GM18868 (cell line): ENCODE measurements at regions not wholly inside any gene's neighbourhood (a gene's known extent, or its start where the extent isn't known, plus 50 kb on each side); places are given as distances from the start of the nearest gene placed in this dataset.

Source experiments
- ATAC-seq: cut with Tn5 transposase; IDR thresholded peaks from one replicate; pipeline ENCODE4 v1.9.1; 2021; ENCODE audit warnings: mild to moderate bottlenecking, moderate library complexity; ENCODE audit not compliant: unreplicated experiment

- ATAC-seq: no peak
Measured at GRCh38 chr13:112124141-112124540, 57.2 kb downstream of the SOX1 start.

GRCh38 chr13:112127564-112128330, 60.8 kb downstream of the SOX1 start:
- ATAC-seq: no peak

GRCh38 chr13:112128331-112128610, 61.3 kb downstream of the SOX1 start:
- no peak for ATAC-seq

GRCh38 chr13:112130418-112130817, 63.5 kb downstream of the SOX1 start:
- ATAC-seq: no peak

GRCh38 chr13:112131081-112131712, 64.2 kb downstream of the SOX1 start:
- ATAC-seq: no peak

GRCh38 chr13:112131713-112132113, 64.8 kb downstream of the SOX1 start:
- ATAC-seq: no peak

GRCh38 chr13:112132142-112132541, 65.2 kb downstream of the SOX1 start:
- ATAC-seq: no peak

GRCh38 chr13:112132619-112133018, 65.7 kb downstream of the SOX1 start:
- ATAC-seq: no peak

GRCh38 chr13:112133499-112134390, 66.8 kb downstream of the SOX1 start:
- no peak for ATAC-seq

- ATAC-seq: no peak
Measured at GRCh38 chr13:112134391-112135075, 67.6 kb downstream of the SOX1 start.

GRCh38 chr13:112136095-112136494, 69.1 kb downstream of the SOX1 start:
- no peak for ATAC-seq

GRCh38 chr13:112137144-112137543, 70.2 kb downstream of the SOX1 start:
- ATAC-seq: no peak

- ATAC-seq: no peak
Measured at GRCh38 chr13:112140366-112140765, 73.4 kb downstream of the SOX1 start.

GRCh38 chr13:112141643-112142400, 74.9 kb downstream of the SOX1 start:
- ATAC-seq: no peak

- no peak for ATAC-seq
Measured at GRCh38 chr13:112142401-112142930, 75.5 kb downstream of the SOX1 start.

- no peak for ATAC-seq
Measured at GRCh38 chr13:112143046-112143752, 76.2 kb downstream of the SOX1 start.

GRCh38 chr13:112143753-112144615, 77.0 kb downstream of the SOX1 start:
- no peak for ATAC-seq
